ENCODE measurements at regions not wholly inside any gene's neighbourhood (a gene's known extent, or its start where the extent isn't known, plus 50 kb on each side); places are given as distances from the start of the nearest gene placed in this dataset.

DNA sequence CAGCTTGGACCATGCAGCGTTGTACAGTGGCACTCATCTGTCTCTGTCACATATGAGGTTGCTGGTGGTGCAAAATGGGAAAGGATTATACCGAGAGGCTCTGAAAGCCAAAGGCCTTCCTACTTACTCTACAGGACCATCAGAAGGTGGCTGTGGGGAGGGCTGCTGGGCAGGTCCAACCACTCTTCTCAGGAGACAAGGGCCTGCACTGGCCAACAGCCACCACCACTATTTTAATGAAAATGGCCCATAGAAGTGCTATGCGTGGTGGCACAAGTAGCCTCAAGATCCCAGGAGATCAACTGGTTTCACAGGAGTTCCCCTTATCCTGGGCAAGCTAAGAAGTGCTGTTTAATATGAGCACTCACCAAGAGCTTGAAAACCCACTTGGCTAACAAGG is 52.3 kb downstream of the MRPL57 start:
- DNase-seq (ENCODE audit: low spot score): no peak
- Histone ChIP-seq H3K4me1 (replicated peaks) (no peaks in the 10 kb centered on the region), H3K4me3 (no peak overlapping the region), H3K27ac (no peak overlapping the region), H3K27me3 (replicated peaks; ENCODE audit: insufficient read depth) (no peaks in the 10 kb centered on the region), H3K36me3 (no peaks in the 10 kb centered on the region), H3K9me3 (no peaks in the 10 kb centered on the region)
- WGBS: 90% methylated on average over 3 of the region's 3 CpGs
- intact Hi-C loops (cut with DNase I): no loop called here
- TF ChIP-seq, protein P1, sequence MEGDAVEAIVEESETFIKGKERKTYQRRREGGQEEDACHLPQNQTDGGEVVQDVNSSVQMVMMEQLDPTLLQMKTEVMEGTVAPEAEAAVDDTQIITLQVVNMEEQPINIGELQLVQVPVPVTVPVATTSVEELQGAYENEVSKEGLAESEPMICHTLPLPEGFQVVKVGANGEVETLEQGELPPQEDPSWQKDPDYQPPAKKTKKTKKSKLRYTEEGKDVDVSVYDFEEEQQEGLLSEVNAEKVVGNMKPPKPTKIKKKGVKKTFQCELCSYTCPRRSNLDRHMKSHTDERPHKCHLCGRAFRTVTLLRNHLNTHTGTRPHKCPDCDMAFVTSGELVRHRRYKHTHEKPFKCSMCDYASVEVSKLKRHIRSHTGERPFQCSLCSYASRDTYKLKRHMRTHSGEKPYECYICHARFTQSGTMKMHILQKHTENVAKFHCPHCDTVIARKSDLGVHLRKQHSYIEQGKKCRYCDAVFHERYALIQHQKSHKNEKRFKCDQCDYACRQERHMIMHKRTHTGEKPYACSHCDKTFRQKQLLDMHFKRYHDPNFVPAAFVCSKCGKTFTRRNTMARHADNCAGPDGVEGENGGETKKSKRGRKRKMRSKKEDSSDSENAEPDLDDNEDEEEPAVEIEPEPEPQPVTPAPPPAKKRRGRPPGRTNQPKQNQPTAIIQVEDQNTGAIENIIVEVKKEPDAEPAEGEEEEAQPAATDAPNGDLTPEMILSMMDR (IDR thresholded peaks at IDR 0.05): no peak
- TF ChIP-seq POLR2AphosphoS5 (IDR thresholded peaks at IDR 0.05) (no peak), POLR2A (IDR thresholded peaks at IDR 0.05) (no peak)

DNA sequence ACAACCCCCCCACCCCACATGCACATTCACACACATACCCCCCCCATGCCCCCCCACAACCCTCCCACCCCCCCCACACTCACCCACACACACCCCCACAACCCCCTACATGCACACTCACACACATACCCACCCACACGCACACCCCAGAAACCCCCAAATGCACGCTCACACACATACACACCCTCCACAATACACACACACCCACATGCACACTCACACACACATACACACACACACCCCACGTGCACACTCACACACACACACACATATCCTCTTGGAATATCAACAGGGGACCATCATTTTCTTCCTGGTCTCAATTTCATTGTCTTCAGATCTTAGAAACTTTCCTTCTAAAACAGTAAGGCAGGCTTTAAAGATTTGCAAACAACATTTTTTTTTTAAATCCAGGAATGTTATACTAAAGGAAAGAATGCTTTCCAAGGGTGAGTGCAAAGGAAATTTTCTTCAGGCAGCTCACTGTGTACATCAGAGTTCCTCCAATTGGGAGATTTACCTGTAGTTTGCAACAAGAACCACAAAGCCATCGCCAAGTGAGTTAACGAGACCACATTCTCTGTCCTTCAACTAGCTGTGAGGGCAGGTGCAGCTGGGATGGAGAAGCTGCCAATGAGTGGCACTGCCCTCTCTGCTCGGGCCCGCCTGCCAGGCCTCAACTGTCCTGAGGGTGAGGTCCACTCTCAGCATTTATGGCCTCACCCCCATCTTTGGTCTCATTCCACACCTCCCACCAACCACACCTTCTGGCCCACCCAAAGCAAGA is 53.0 kb downstream of the MRPL57 start:
- no peaks in the 10 kb centered on the region for H3K4me1 ChIP-seq (replicated peaks)
- no peaks in the 10 kb centered on the region for H3K9me3 ChIP-seq
- intact Hi-C loops (cut with DNase I): no loop called here
- H3K27me3 ChIP-seq (replicated peaks; ENCODE audit: insufficient read depth): no peaks in the 10 kb centered on the region
- WGBS: 86% methylated on average over 7 of the region's 7 CpGs
- H3K27ac ChIP-seq: no peak overlapping the region
- no peaks in the 10 kb centered on the region for H3K36me3 ChIP-seq
- H3K4me3 ChIP-seq: no peak overlapping the region
- TF ChIP-seq POLR2AphosphoS5 (IDR thresholded peaks at IDR 0.05): no peak
- TF ChIP-seq, protein P1 (IDR thresholded peaks at IDR 0.05): no peak
- no peak for TF ChIP-seq POLR2A (IDR thresholded peaks at IDR 0.05)
- no peak for DNase-seq (ENCODE audit: low spot score)

DNA sequence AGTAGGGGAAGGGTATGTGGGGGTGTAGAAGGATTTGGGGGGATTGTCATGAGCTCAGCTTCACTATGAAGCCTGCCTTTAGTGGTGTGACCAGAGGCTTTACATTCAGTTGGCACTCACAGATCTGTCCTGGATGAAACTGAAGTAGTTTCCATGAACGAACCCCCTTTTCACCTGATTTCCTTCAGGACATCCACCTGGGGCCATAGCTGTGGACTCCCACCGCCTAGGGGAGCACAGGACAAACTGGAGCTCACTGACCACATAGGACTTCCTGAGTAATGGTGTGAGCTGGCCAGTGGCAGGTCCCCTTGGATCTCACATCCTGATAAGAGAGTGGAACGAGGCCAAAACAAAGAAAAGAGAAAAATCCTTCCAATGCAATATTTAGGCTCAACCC is 54.1 kb downstream of the MRPL57 start:
- WGBS: 79% methylated on average over 3 of the region's 3 CpGs

DNA sequence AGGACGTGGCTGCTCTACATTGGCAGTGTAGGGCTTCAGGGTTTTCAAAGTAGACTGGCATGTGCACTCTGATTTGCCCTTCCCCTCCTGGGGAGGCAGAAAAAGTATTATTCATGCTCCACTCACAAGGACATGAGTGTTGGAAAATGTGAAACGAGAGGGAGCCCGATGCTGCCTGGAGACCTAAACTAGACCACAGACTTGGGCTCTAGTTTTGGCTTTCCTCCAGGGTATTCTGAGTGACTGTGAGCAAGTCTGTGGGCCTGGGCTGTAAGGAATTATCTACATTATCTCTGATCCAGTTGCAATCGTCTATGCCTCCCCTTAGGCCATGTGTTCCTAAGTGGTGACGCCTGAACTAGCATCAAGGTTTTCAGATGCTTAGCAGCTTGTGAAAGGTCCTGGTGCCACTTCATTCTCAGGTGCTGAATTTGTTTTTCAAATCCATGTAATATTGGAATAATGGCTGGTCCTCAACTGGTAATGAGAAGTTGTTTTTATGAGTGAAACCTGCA is 55.0 kb downstream of the MRPL57 start:
- Histone ChIP-seq H3K36me3 (no peaks in the 10 kb centered on the region), H3K4me1 (replicated peaks) (no peaks in the 10 kb centered on the region), H3K9me3 (no peaks in the 10 kb centered on the region), H3K27me3 (replicated peaks; ENCODE audit: insufficient read depth) (no peaks in the 10 kb centered on the region), H3K27ac (no peak overlapping the region), H3K4me3 (no peak overlapping the region)
- WGBS: 90% methylated on average over 5 of the region's 5 CpGs
- TF ChIP-seq POLR2A (IDR thresholded peaks at IDR 0.05) (no peak), POLR2AphosphoS5 (IDR thresholded peaks at IDR 0.05) (no peak)
- DNase-seq (ENCODE audit: low spot score): no peak
- intact Hi-C loops (cut with DNase I): no loop called here

More for the DNA sequence above, 54.1 kb downstream of the MRPL57 start:
- H3K36me3 ChIP-seq: no peaks in the 10 kb centered on the region
- no peak for TF ChIP-seq POLR2A (IDR thresholded peaks at IDR 0.05)
- TF ChIP-seq POLR2AphosphoS5 (IDR thresholded peaks at IDR 0.05): no peak
- TF ChIP-seq, protein P1 (IDR thresholded peaks at IDR 0.05): no peak
- no peak for DNase-seq (ENCODE audit: low spot score)
- no peaks in the 10 kb centered on the region for H3K9me3 ChIP-seq
- H3K4me3 ChIP-seq: no peak overlapping the region
- intact Hi-C loops (cut with DNase I): no loop called here
- no peaks in the 10 kb centered on the region for H3K4me1 ChIP-seq (replicated peaks)
- H3K27ac ChIP-seq: no peak overlapping the region
- H3K27me3 ChIP-seq (replicated peaks; ENCODE audit: insufficient read depth): no peaks in the 10 kb centered on the region

DNA sequence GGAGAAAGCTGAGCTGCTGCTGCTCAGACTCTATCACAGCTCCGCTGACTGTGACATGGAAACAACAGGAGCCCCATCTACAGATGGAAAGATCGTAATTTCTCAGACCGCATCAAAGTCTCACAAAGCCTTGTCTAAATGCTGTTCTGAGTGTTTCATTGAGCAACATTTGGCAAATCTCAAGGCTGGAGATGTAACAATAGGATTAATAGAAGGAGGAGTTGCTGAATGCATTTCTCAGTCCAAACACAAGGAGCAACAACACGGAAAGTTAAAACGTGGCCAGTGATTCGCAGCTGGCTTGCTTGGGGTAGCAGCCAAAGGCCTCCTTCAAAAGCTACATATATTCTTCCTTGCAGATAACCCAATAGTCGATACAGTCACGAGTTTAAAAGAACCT is 55.7 kb downstream of the MRPL57 start:
- TF ChIP-seq, protein P1 (IDR thresholded peaks at IDR 0.05): no peak
- TF ChIP-seq POLR2A (IDR thresholded peaks at IDR 0.05) (no peak), POLR2AphosphoS5 (IDR thresholded peaks at IDR 0.05) (no peak)
- H3K4me1 ChIP-seq (replicated peaks): no peaks in the 10 kb centered on the region
- no peak overlapping the region for H3K27ac ChIP-seq
- no peaks in the 10 kb centered on the region for H3K9me3 ChIP-seq
- no peak overlapping the region for H3K4me3 ChIP-seq
- intact Hi-C loops (cut with DNase I): no loop called here
- no peak for DNase-seq (ENCODE audit: low spot score)
- no peaks in the 10 kb centered on the region for H3K27me3 ChIP-seq (replicated peaks; ENCODE audit: insufficient read depth)
- no peaks in the 10 kb centered on the region for H3K36me3 ChIP-seq
- 73% methylated on average over 8 of the region's 8 CpGs for WGBS
